HG02938 (cell line): ENCODE measurements at regions not wholly inside any gene's neighbourhood (a gene's known extent, or its start where the extent isn't known, plus 50 kb on each side); places are given as distances from the start of the nearest gene placed in this dataset.
"Not testable (repeated sequence)": the region's sequence is repeated elsewhere in the genome, so short reads cannot be mapped to it uniquely, and the experiment has no call there.

Experiments used
- ATAC-seq: cut with Tn5 transposase; IDR thresholded peaks from one replicate; pipeline ENCODE4 v1.9.1; 2021; ENCODE audit warnings: mild to moderate bottlenecking, moderate library complexity; ENCODE audit not compliant: unreplicated experiment

- ATAC-seq: no peak
Observed at GRCh38 chrX:117689956-117690355, 426.7 kb downstream of the KLHL13 start.

GRCh38 chrX:117680286-117680685, 436.3 kb downstream of the KLHL13 start:
- no peak for ATAC-seq

GRCh38 chrX:117653396-117653795, 463.2 kb downstream of the KLHL13 start:
- no peak for ATAC-seq

- no peak for ATAC-seq
Observed at GRCh38 chrX:117645639-117646038, 471.0 kb downstream of the KLHL13 start.

GRCh38 chrX:117641913-117642656, 474.5 kb downstream of the KLHL13 start:
- ATAC-seq: no peak

GRCh38 chrX:117636826-117637225, 479.8 kb downstream of the KLHL13 start:
- ATAC-seq: no peak

GRCh38 chrX:117633277-117633676, 483.3 kb downstream of the KLHL13 start:
- ATAC-seq: no peak

GRCh38 chrX:117628381-117628780, 488.2 kb downstream of the KLHL13 start:
- no peak for ATAC-seq

- no peak for ATAC-seq
Observed at GRCh38 chrX:117610806-117611205, 505.8 kb downstream of the KLHL13 start.

GRCh38 chrX:117610049-117610448, 506.6 kb downstream of the KLHL13 start:
- no peak for ATAC-seq

GRCh38 chrX:117607561-117607960, 509.0 kb downstream of the KLHL13 start:
- ATAC-seq: no peak

GRCh38 chrX:117606101-117606500, 510.5 kb downstream of the KLHL13 start:
- not testable (repeated sequence) for ATAC-seq

- no peak for ATAC-seq
Observed at GRCh38 chrX:117570160-117570559, 546.5 kb downstream of the KLHL13 start.

GRCh38 chrX:117568238-117568637, 548.4 kb downstream of the KLHL13 start:
- ATAC-seq: no peak

GRCh38 chrX:117543885-117544284, 572.7 kb downstream of the KLHL13 start:
- no peak for ATAC-seq

- no peak for ATAC-seq
Observed at GRCh38 chrX:117539090-117539418, 577.6 kb downstream of the KLHL13 start.

GRCh38 chrX:117538178-117539089, 578.2 kb downstream of the KLHL13 start:
- ATAC-seq: no peak

GRCh38 chrX:117532339-117532738, 584.3 kb downstream of the KLHL13 start:
- no peak for ATAC-seq

GRCh38 chrX:117522725-117523700, 593.6 kb downstream of the KLHL13 start:
- ATAC-seq: no peak

- ATAC-seq: no peak
Observed at GRCh38 chrX:117517994-117518393, 598.6 kb downstream of the KLHL13 start.

- ATAC-seq: no peak
Observed at GRCh38 chrX:117511379-117511778, 605.2 kb downstream of the KLHL13 start.
